ENCODE measurements at regions not wholly inside any gene's neighbourhood (a gene's known extent, or its start where the extent isn't known, plus 50 kb on each side); places are given as distances from the start of the nearest gene placed in this dataset.

GRCh38 chr10:65808687-65809333 lies 1117.0 kb upstream of the LRRTM3 start:
- no peak overlapping the region for H3K4me3 ChIP-seq (ENCODE audit: low read length)
- no peaks in the 10 kb centered on the region for H3K36me3 ChIP-seq (ENCODE audit: control insufficient read depth, insufficient read depth, low read length)
- H3K27me3 ChIP-seq (ENCODE audit: control insufficient read depth, insufficient read depth, low read length): no peaks in the 10 kb centered on the region
- no peaks in the 10 kb centered on the region for H3K9me3 ChIP-seq (ENCODE audit: control insufficient read depth, low read length)
- no peaks in the 10 kb centered on the region for H3K4me1 ChIP-seq (ENCODE audit: control insufficient read depth, insufficient read depth, low read length)
- no peak overlapping the region for H3K9ac ChIP-seq (ENCODE audit: low read length)

- no peaks in the 10 kb centered on the region for H3K9me3 ChIP-seq (ENCODE audit: control insufficient read depth, low read length)
- H3K9ac ChIP-seq (ENCODE audit: low read length): no peak overlapping the region
- no peaks in the 10 kb centered on the region for H3K4me1 ChIP-seq (ENCODE audit: control insufficient read depth, insufficient read depth, low read length)
- no peaks in the 10 kb centered on the region for H3K27me3 ChIP-seq (ENCODE audit: control insufficient read depth, insufficient read depth, low read length)
- no peak overlapping the region for H3K4me3 ChIP-seq (ENCODE audit: low read length)
- no peaks in the 10 kb centered on the region for H3K36me3 ChIP-seq (ENCODE audit: control insufficient read depth, insufficient read depth, low read length)
These were observed 1113.8 kb upstream of the LRRTM3 start for GRCh38 chr10:65811931-65812525.

- no peak overlapping the region for H3K4me3 ChIP-seq (ENCODE audit: low read length)
- H3K36me3 ChIP-seq (ENCODE audit: control insufficient read depth, insufficient read depth, low read length): no peaks in the 10 kb centered on the region
- H3K9me3 ChIP-seq (ENCODE audit: control insufficient read depth, low read length): no peaks in the 10 kb centered on the region
- H3K4me1 ChIP-seq (ENCODE audit: control insufficient read depth, insufficient read depth, low read length): no peaks in the 10 kb centered on the region
- H3K27me3 ChIP-seq (ENCODE audit: control insufficient read depth, insufficient read depth, low read length): no peaks in the 10 kb centered on the region
- no peak overlapping the region for H3K9ac ChIP-seq (ENCODE audit: low read length)
These were observed 1109.3 kb upstream of the LRRTM3 start for GRCh38 chr10:65816536-65816935.

GRCh38 chr10:65818990-65819389 lies 1106.8 kb upstream of the LRRTM3 start:
- no peaks in the 10 kb centered on the region for H3K9me3 ChIP-seq (ENCODE audit: control insufficient read depth, low read length)
- no peaks in the 10 kb centered on the region for H3K4me1 ChIP-seq (ENCODE audit: control insufficient read depth, insufficient read depth, low read length)
- no peak overlapping the region for H3K9ac ChIP-seq (ENCODE audit: low read length)
- no peaks in the 10 kb centered on the region for H3K36me3 ChIP-seq (ENCODE audit: control insufficient read depth, insufficient read depth, low read length)
- no peak overlapping the region for H3K4me3 ChIP-seq (ENCODE audit: low read length)
- H3K27me3 ChIP-seq (ENCODE audit: control insufficient read depth, insufficient read depth, low read length): no peaks in the 10 kb centered on the region

GRCh38 chr10:65827359-65827758 lies 1098.5 kb upstream of the LRRTM3 start:
- Histone ChIP-seq H3K4me3 (ENCODE audit: low read length) (no peak overlapping the region), H3K9ac (ENCODE audit: low read length) (no peak overlapping the region), H3K4me1 (ENCODE audit: control insufficient read depth, insufficient read depth, low read length) (no peaks in the 10 kb centered on the region), H3K36me3 (ENCODE audit: control insufficient read depth, insufficient read depth, low read length) (no peaks in the 10 kb centered on the region), H3K9me3 (ENCODE audit: control insufficient read depth, low read length) (no peaks in the 10 kb centered on the region), H3K27me3 (ENCODE audit: control insufficient read depth, insufficient read depth, low read length) (no peaks in the 10 kb centered on the region)

GRCh38 chr10:65838811-65839210 lies 1087.0 kb upstream of the LRRTM3 start:
- H3K9ac ChIP-seq (ENCODE audit: low read length): no peak overlapping the region
- no peaks in the 10 kb centered on the region for H3K36me3 ChIP-seq (ENCODE audit: control insufficient read depth, insufficient read depth, low read length)
- no peak overlapping the region for H3K4me3 ChIP-seq (ENCODE audit: low read length)
- no peaks in the 10 kb centered on the region for H3K27me3 ChIP-seq (ENCODE audit: control insufficient read depth, insufficient read depth, low read length)
- H3K9me3 ChIP-seq (ENCODE audit: control insufficient read depth, low read length): no peaks in the 10 kb centered on the region
- H3K4me1 ChIP-seq (ENCODE audit: control insufficient read depth, insufficient read depth, low read length): no peaks in the 10 kb centered on the region

GRCh38 chr10:65843203-65843602 lies 1082.6 kb upstream of the LRRTM3 start:
- no peaks in the 10 kb centered on the region for H3K27me3 ChIP-seq (ENCODE audit: control insufficient read depth, insufficient read depth, low read length)
- H3K4me1 ChIP-seq (ENCODE audit: control insufficient read depth, insufficient read depth, low read length): no peaks in the 10 kb centered on the region
- no peaks in the 10 kb centered on the region for H3K36me3 ChIP-seq (ENCODE audit: control insufficient read depth, insufficient read depth, low read length)
- H3K9ac ChIP-seq (ENCODE audit: low read length): no peak overlapping the region
- no peak overlapping the region for H3K4me3 ChIP-seq (ENCODE audit: low read length)
- no peaks in the 10 kb centered on the region for H3K9me3 ChIP-seq (ENCODE audit: control insufficient read depth, low read length)

- no peak overlapping the region for H3K4me3 ChIP-seq (ENCODE audit: low read length)
- no peaks in the 10 kb centered on the region for H3K4me1 ChIP-seq (ENCODE audit: control insufficient read depth, insufficient read depth, low read length)
- no peaks in the 10 kb centered on the region for H3K9me3 ChIP-seq (ENCODE audit: control insufficient read depth, low read length)
- H3K27me3 ChIP-seq (ENCODE audit: control insufficient read depth, insufficient read depth, low read length): no peaks in the 10 kb centered on the region
- no peaks in the 10 kb centered on the region for H3K36me3 ChIP-seq (ENCODE audit: control insufficient read depth, insufficient read depth, low read length)
- H3K9ac ChIP-seq (ENCODE audit: low read length): no peak overlapping the region
These were observed 1079.9 kb upstream of the LRRTM3 start for GRCh38 chr10:65845916-65846315.

GRCh38 chr10:65846541-65846940 lies 1079.3 kb upstream of the LRRTM3 start:
- no peaks in the 10 kb centered on the region for H3K27me3 ChIP-seq (ENCODE audit: control insufficient read depth, insufficient read depth, low read length)
- no peak overlapping the region for H3K4me3 ChIP-seq (ENCODE audit: low read length)
- no peaks in the 10 kb centered on the region for H3K9me3 ChIP-seq (ENCODE audit: control insufficient read depth, low read length)
- H3K9ac ChIP-seq (ENCODE audit: low read length): no peak overlapping the region
- H3K36me3 ChIP-seq (ENCODE audit: control insufficient read depth, insufficient read depth, low read length): no peaks in the 10 kb centered on the region
- no peaks in the 10 kb centered on the region for H3K4me1 ChIP-seq (ENCODE audit: control insufficient read depth, insufficient read depth, low read length)

GRCh38 chr10:65846949-65847348 lies 1078.9 kb upstream of the LRRTM3 start:
- no peaks in the 10 kb centered on the region for H3K36me3 ChIP-seq (ENCODE audit: control insufficient read depth, insufficient read depth, low read length)
- H3K9ac ChIP-seq (ENCODE audit: low read length): no peak overlapping the region
- H3K9me3 ChIP-seq (ENCODE audit: control insufficient read depth, low read length): no peaks in the 10 kb centered on the region
- no peak overlapping the region for H3K4me3 ChIP-seq (ENCODE audit: low read length)
- no peaks in the 10 kb centered on the region for H3K4me1 ChIP-seq (ENCODE audit: control insufficient read depth, insufficient read depth, low read length)
- no peaks in the 10 kb centered on the region for H3K27me3 ChIP-seq (ENCODE audit: control insufficient read depth, insufficient read depth, low read length)

- Histone ChIP-seq H3K4me1 (ENCODE audit: control insufficient read depth, insufficient read depth, low read length) (no peaks in the 10 kb centered on the region), H3K4me3 (ENCODE audit: low read length) (no peak overlapping the region), H3K9ac (ENCODE audit: low read length) (no peak overlapping the region), H3K27me3 (ENCODE audit: control insufficient read depth, insufficient read depth, low read length) (no peaks in the 10 kb centered on the region), H3K36me3 (ENCODE audit: control insufficient read depth, insufficient read depth, low read length) (no peaks in the 10 kb centered on the region), H3K9me3 (ENCODE audit: control insufficient read depth, low read length) (no peaks in the 10 kb centered on the region)
These were observed 1078.2 kb upstream of the LRRTM3 start for GRCh38 chr10:65847436-65848230.

- H3K9ac ChIP-seq (ENCODE audit: low read length): no peak overlapping the region
- H3K4me3 ChIP-seq (ENCODE audit: low read length): no peak overlapping the region
- no peaks in the 10 kb centered on the region for H3K27me3 ChIP-seq (ENCODE audit: control insufficient read depth, insufficient read depth, low read length)
- H3K4me1 ChIP-seq (ENCODE audit: control insufficient read depth, insufficient read depth, low read length): no peaks in the 10 kb centered on the region
- no peaks in the 10 kb centered on the region for H3K36me3 ChIP-seq (ENCODE audit: control insufficient read depth, insufficient read depth, low read length)
- H3K9me3 ChIP-seq (ENCODE audit: control insufficient read depth, low read length): no peaks in the 10 kb centered on the region
These were observed 1067.0 kb upstream of the LRRTM3 start for GRCh38 chr10:65858841-65859240.

All from mucosa of stomach (tissue), 1 donor.